ENCODE measurements at regions not wholly inside any gene's neighbourhood (a gene's known extent, or its start where the extent isn't known, plus 50 kb on each side); places are given as distances from the start of the nearest gene placed in this dataset.
"Not testable (repeated sequence)": the region's sequence is repeated elsewhere in the genome, so short reads cannot be mapped to it uniquely, and the experiment has no call there.

DNA sequence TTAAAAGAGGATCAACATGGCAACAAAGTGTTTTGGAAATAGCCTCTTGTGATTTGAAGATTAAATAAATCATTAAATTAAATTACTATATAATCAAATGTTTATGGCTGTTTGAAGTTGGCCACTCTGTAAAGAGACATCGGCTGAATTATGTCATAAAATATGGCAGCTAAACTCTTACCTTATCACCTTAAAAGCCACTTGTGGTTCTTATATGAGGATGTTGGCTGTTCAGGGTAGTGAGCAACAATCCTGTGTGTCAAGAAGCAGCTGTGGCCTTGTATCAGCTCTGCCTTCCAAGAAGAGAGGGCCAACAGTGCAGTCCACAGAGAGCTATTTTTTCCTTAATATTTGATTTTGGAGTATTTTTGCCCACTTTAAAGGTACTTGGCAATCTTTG, 113.4 kb upstream of the CDK6 start:
- H3K9me2 ChIP-seq (ENCODE audit: insufficient read depth, low read length) = no peaks in the 10 kb centered on the region
- H2AFZ ChIP-seq (ENCODE audit: low read length) = no peak overlapping the region
- H3K4me3 ChIP-seq (ENCODE audit: low read depth, low read length, poor library complexity, severe bottlenecking) = no peak overlapping the region
- no peaks in the 10 kb centered on the region for H3K79me2 ChIP-seq (ENCODE audit: insufficient read depth, low read depth, low read length)
- H3K4me2 ChIP-seq (ENCODE audit: low read length) = no peak overlapping the region
- no peaks in the 10 kb centered on the region for H3K4me1 ChIP-seq (ENCODE audit: insufficient read depth, low read length, poor library complexity, severe bottlenecking)
- TF ChIP-seq, protein P1, sequence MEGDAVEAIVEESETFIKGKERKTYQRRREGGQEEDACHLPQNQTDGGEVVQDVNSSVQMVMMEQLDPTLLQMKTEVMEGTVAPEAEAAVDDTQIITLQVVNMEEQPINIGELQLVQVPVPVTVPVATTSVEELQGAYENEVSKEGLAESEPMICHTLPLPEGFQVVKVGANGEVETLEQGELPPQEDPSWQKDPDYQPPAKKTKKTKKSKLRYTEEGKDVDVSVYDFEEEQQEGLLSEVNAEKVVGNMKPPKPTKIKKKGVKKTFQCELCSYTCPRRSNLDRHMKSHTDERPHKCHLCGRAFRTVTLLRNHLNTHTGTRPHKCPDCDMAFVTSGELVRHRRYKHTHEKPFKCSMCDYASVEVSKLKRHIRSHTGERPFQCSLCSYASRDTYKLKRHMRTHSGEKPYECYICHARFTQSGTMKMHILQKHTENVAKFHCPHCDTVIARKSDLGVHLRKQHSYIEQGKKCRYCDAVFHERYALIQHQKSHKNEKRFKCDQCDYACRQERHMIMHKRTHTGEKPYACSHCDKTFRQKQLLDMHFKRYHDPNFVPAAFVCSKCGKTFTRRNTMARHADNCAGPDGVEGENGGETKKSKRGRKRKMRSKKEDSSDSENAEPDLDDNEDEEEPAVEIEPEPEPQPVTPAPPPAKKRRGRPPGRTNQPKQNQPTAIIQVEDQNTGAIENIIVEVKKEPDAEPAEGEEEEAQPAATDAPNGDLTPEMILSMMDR (conservative IDR thresholded peaks at IDR 0.05; ENCODE audit: low read length) = no peak
- no peak for TF ChIP-seq EZH2phosphoT487 (IDR thresholded peaks at IDR 0.05; ENCODE audit: borderline replicate concordance, low read depth, low read length)
- DNase-seq (ENCODE audit: low spot score) = no peak
- ChIA-PET CTCF (ENCODE audit: unreplicated experiment) (no interaction called here), POLR2A (interaction anchor here (0.6 to 1.2 kb wide), 6 partner anchors 45 to 1576 kb away, joined by 3 to 4 read pairs (median 3); no protein-coding TSS in a partner anchor)
- intact Hi-C loops (cut with micrococcal nuclease; ENCODE audit: unreplicated experiment) = no loop called here
- H4K20me1 ChIP-seq (ENCODE audit: insufficient read depth, low read length) = no peaks in the 10 kb centered on the region
- H3K27ac ChIP-seq (ENCODE audit: low read depth, low read length, poor library complexity, severe bottlenecking) = no peak overlapping the region
- H3K9me3 ChIP-seq (ENCODE audit: low read length) = no peaks in the 10 kb centered on the region
- no TSS peak for BruUV-seq (replicated peaks)
- H3K36me3 ChIP-seq (ENCODE audit: insufficient read depth, low read length) = no peaks in the 10 kb centered on the region

DNA sequence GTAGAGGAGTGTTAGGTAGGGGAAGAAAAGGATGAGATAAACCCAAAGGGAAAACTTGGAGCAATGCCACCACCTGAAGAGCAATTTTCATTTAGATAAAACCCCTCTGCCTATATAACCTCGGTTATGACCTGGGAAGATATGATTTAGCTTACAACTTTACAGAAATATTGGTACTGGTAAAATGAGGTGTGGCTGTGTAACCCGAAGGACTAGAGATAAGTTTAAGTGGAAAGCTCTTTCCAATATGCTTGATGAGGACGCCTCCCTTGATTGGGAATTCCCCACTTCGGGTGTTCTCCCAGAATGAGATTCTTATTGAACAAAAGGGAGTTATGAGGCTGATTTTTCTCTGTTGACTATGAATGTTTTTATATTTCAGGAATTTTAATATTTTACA, 109.5 kb upstream of the CDK6 start:
- POLR2A ChIA-PET = no interaction called here
- TF ChIP-seq EZH2phosphoT487 (IDR thresholded peaks at IDR 0.05; ENCODE audit: borderline replicate concordance, low read depth, low read length) = no peak
- intact Hi-C loops (cut with micrococcal nuclease; ENCODE audit: unreplicated experiment) = no loop called here
- no TSS peak for BruUV-seq (replicated peaks)
- DNase-seq (ENCODE audit: low spot score) = no peak
- CTCF ChIA-PET (ENCODE audit: unreplicated experiment) = no interaction called here
- H3K4me3 ChIP-seq (ENCODE audit: low read depth, low read length, poor library complexity, severe bottlenecking) = no peak overlapping the region
- no peaks in the 10 kb centered on the region for H4K20me1 ChIP-seq (ENCODE audit: insufficient read depth, low read length)
- no peak overlapping the region for H2AFZ ChIP-seq (ENCODE audit: low read length)
- no peaks in the 10 kb centered on the region for H3K9me2 ChIP-seq (ENCODE audit: insufficient read depth, low read length)
- H3K36me3 ChIP-seq (ENCODE audit: insufficient read depth, low read length) = no peaks in the 10 kb centered on the region
- no peaks in the 10 kb centered on the region for H3K4me1 ChIP-seq (ENCODE audit: insufficient read depth, low read length, poor library complexity, severe bottlenecking)
- no peaks in the 10 kb centered on the region for H3K9me3 ChIP-seq (ENCODE audit: low read length)
- H3K79me2 ChIP-seq (ENCODE audit: insufficient read depth, low read depth, low read length) = no peaks in the 10 kb centered on the region
- H3K27ac ChIP-seq (ENCODE audit: low read depth, low read length, poor library complexity, severe bottlenecking) = no peak overlapping the region
- H3K4me2 ChIP-seq (ENCODE audit: low read length) = no peak overlapping the region

DNA sequence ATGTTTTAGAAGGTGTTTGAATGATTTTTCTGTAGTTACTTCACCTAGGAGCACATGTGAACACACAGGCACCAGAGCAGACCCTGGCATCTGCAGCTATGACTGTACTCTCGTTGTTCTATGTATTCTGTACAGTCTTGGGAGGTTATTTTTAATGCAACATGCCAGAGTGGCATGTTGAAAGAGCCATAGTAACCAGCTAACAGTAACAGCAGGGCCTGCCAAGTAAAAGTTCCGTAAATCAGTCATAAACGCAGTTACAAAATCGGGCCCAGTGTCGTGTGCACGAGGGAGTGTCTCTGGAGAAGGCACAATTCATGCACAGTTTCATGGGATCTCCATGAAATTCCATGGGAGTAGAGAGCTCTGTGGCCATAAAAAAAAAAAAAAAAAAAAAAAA, 108.3 kb upstream of the CDK6 start:
- TF ChIP-seq EZH2phosphoT487 (IDR thresholded peaks at IDR 0.05; ENCODE audit: borderline replicate concordance, low read depth, low read length) = no peak
- TF ChIP-seq, protein P1 (conservative IDR thresholded peaks at IDR 0.05; ENCODE audit: low read length) = no peak
- H3K9me3 ChIP-seq (ENCODE audit: low read length) = no peaks in the 10 kb centered on the region
- DNase-seq (ENCODE audit: low spot score) = no peak
- no peaks in the 10 kb centered on the region for H3K4me1 ChIP-seq (ENCODE audit: insufficient read depth, low read length, poor library complexity, severe bottlenecking)
- no peak overlapping the region for H3K4me3 ChIP-seq (ENCODE audit: low read depth, low read length, poor library complexity, severe bottlenecking)
- no TSS peak for BruUV-seq (replicated peaks)
- no peak overlapping the region for H2AFZ ChIP-seq (ENCODE audit: low read length)
- H3K9me2 ChIP-seq (ENCODE audit: insufficient read depth, low read length) = no peaks in the 10 kb centered on the region
- ChIA-PET POLR2A (no interaction called here), CTCF (ENCODE audit: unreplicated experiment) (no interaction called here)
- no peaks in the 10 kb centered on the region for H3K79me2 ChIP-seq (ENCODE audit: insufficient read depth, low read depth, low read length)
- intact Hi-C loops (cut with micrococcal nuclease; ENCODE audit: unreplicated experiment) = no loop called here
- H4K20me1 ChIP-seq (ENCODE audit: insufficient read depth, low read length) = no peaks in the 10 kb centered on the region
- H3K36me3 ChIP-seq (ENCODE audit: insufficient read depth, low read length) = no peaks in the 10 kb centered on the region
- H3K27ac ChIP-seq (ENCODE audit: low read depth, low read length, poor library complexity, severe bottlenecking) = no peak overlapping the region
- H3K4me2 ChIP-seq (ENCODE audit: low read length) = no peak overlapping the region

DNA sequence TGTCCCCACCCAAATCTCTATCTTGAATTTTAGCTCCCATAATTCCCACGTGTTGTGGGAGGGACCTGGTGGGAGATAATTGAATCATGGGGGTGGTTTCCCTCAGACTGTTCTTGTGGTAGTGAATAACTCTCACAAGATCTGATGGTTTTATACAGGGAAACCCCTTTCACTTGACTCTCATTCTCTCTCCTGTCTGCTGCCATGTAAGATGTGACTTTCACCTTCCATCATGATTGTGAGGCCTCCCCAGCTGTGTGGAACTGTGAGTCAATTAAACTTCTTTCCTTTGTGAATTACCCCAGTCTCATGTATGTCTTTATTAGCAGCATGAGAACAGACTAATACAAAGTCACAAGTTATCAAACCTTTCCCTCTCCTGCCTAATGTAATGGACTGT, 106.3 kb upstream of the CDK6 start:
- H3K9me2 ChIP-seq (ENCODE audit: insufficient read depth, low read length); H3K27ac ChIP-seq (ENCODE audit: low read depth, low read length, poor library complexity, severe bottlenecking); BruUV-seq (replicated peaks); H4K20me1 ChIP-seq (ENCODE audit: insufficient read depth, low read length); H3K9me3 ChIP-seq (ENCODE audit: low read length); DNase-seq (ENCODE audit: low spot score); CTCF ChIA-PET (ENCODE audit: unreplicated experiment); POLR2A ChIA-PET; intact Hi-C loops (cut with micrococcal nuclease; ENCODE audit: unreplicated experiment); H3K4me2 ChIP-seq (ENCODE audit: low read length); H2AFZ ChIP-seq (ENCODE audit: low read length); H3K79me2 ChIP-seq (ENCODE audit: insufficient read depth, low read depth, low read length); H3K36me3 ChIP-seq (ENCODE audit: insufficient read depth, low read length); H3K4me1 ChIP-seq (ENCODE audit: insufficient read depth, low read length, poor library complexity, severe bottlenecking); H3K4me3 ChIP-seq (ENCODE audit: low read depth, low read length, poor library complexity, severe bottlenecking): not testable (repeated sequence)
